HepG2 (cell line): ENCODE measurements at regions not wholly inside any gene's neighbourhood (a gene's known extent, or its start where the extent isn't known, plus 50 kb on each side); places are given as distances from the start of the nearest gene placed in this dataset.

ENCODE experiments used
- ATAC-seq: fragments of 200-7000 bp; cut with Tn5 transposase; 3 replicates; pipeline ENCODE4 v1.9.1; 2020; ENCODE audit warnings: mild to moderate bottlenecking, moderate library complexity
- BruUV-seq: library from RNA; stranded (reverse); fragments of 400-500 nt; replicated peaks from 2 replicates; lab custom pipeline; 2021; lab: Mats Ljungman, UMichigan
- CTCF ChIA-PET: fragments of 300-600 bp; formaldehyde crosslinking; extraction: SDS; loops from one replicate; lab custom pipeline; 2021; ENCODE audit warnings: low total read pairs, inconsistent platforms, low intra/inter-chr PET ratio; lab: Yijun Ruan, JAX
- POLR2A ChIA-PET: fragments of 350-600 bp; sonication (Branson Sonifier 250); formaldehyde crosslinking; loops from one replicate; lab custom pipeline; 2020; ENCODE audit warnings: antibody characterized with exemption, inconsistent platforms; lab: Yijun Ruan, JAX
- DNase-seq: peaks from one replicate; pipeline ENCODE4 v3.0.0-alpha.2; 2015; ENCODE audit warnings: low spot score
- FAIRE-seq: peaks from 3 replicates; lab custom pipeline; 2011; peaks lifted over from hg19 to GRCh38; lab: Jason Lieb, UNC
- H2AFZ ChIP-seq: one replicate; pipeline ENCODE4 v1.6.1; 2011; ENCODE audit warnings: low read length, inconsistent platforms
- H3K27ac ChIP-seq: fragments of 300-600 bp; 3 replicates; pipeline ENCODE4 v1.8.0; 2011; ENCODE audit warnings: mixed run types, mild to moderate bottlenecking, mixed read lengths, low read length, inconsistent platforms; ENCODE audit not compliant: insufficient read depth; ENCODE audit errors: extremely low read length
- H3K27me3 ChIP-seq, 2 experiments: fragments of 200-600 bp in 1 of 2; 2 replicates in 1 of 2; 3 replicates in 1 of 2; pipeline versions ENCODE4 v1.6.0 to v1.8.0; 2011; ENCODE audit warnings: low read length in 2 of 2, mild to moderate bottlenecking in 2 of 2, moderate library complexity in 2 of 2, inconsistent platforms in 1 of 2; ENCODE audit not compliant: insufficient read depth in 2 of 2, control insufficient read depth in 1 of 2
- H3K36me3 ChIP-seq, 2 experiments: fragments of 200-600 bp in 1 of 2; replicated peaks in 1 of 2; 2 replicates in 1 of 2; 3 replicates in 1 of 2; pipeline versions ENCODE4 v1.5.1 to v1.8.0; 2011; ENCODE audit warnings: low read length in 2 of 2, inconsistent platforms in 1 of 2; ENCODE audit not compliant: insufficient read depth in 2 of 2, control insufficient read depth in 1 of 2
- H3K4me1 ChIP-seq: 2 replicates; pipeline ENCODE4 v1.5.1; 2012; ENCODE audit warnings: low read length, inconsistent platforms; ENCODE audit not compliant: insufficient read depth
- H3K4me2 ChIP-seq: 2 replicates; pipeline ENCODE4 v1.6.0; 2011; ENCODE audit warnings: low read depth, low read length, inconsistent platforms
- H3K4me3 ChIP-seq, 3 experiments: fragments of 200-600 bp in 1 of 3; sonication (generic), shearing (Covaris generic) in 1 of 3; replicated peaks in 1 of 3; 2 replicates each; pipeline ENCODE4 v1.5.1; 2011 to 2016; ENCODE audit warnings: low read length in 3 of 3, inconsistent platforms in 2 of 3, low read depth in 2 of 3, mild to moderate bottlenecking in 2 of 3, control low read depth in 1 of 3, mixed read lengths in 1 of 3; ENCODE audit not compliant: insufficient read depth in 1 of 3
- H3K79me2 ChIP-seq: one replicate; pipeline ENCODE4 v1.6.1; 2011; ENCODE audit warnings: low read length, inconsistent platforms; ENCODE audit not compliant: insufficient read depth
- H3K9ac ChIP-seq: 2 replicates; pipeline ENCODE4 v1.6.0; 2011; ENCODE audit warnings: mild to moderate bottlenecking, low read depth, low read length, inconsistent platforms; ENCODE audit not compliant: insufficient read depth
- H3K9me3 ChIP-seq: 2 replicates; pipeline ENCODE4 v1.5.1; 2012; ENCODE audit warnings: mild to moderate bottlenecking, low read length
- H4K20me1 ChIP-seq: 2 replicates; pipeline ENCODE4 v1.6.0; 2011; ENCODE audit warnings: inconsistent platforms, mild to moderate bottlenecking, low read length, moderate library complexity; ENCODE audit not compliant: insufficient read depth
- CEBPB ChIP-seq: IDR thresholded peaks from 2 replicates; pipeline ENCODE4 v1.6.1; 2011; ENCODE audit warnings: low read depth, low read length, improper control_type of control experiment, borderline replicate concordance
- GFI1 ChIP-seq: sonication (generic); formaldehyde crosslinking; IDR thresholded peaks from 2 replicates; pipeline ENCODE4 v1.5.0; 2020; ENCODE audit warnings: missing genetic modification reagents, mild to moderate bottlenecking, borderline replicate concordance
- NR2C2 ChIP-seq: sonication (generic); formaldehyde crosslinking; IDR thresholded peaks from 2 replicates; pipeline ENCODE4 v1.4.0; 2020; ENCODE audit warnings: missing genetic modification reagents, mild to moderate bottlenecking, moderate library complexity, borderline replicate concordance
- ZMAT3 ChIP-seq: sonication (generic); formaldehyde crosslinking; conservative IDR thresholded peaks from 2 replicates; pipeline ENCODE4 v1.7.0; 2021; ENCODE audit warnings: missing genetic modification reagents
- ZNF382 ChIP-seq: sonication (generic); formaldehyde crosslinking; IDR thresholded peaks from 2 replicates; pipeline ENCODE4 v1.5.0; 2020; ENCODE audit warnings: missing genetic modification reagents, mild to moderate bottlenecking, borderline replicate concordance
- ZNF430 ChIP-seq: sonication (generic); formaldehyde crosslinking; IDR thresholded peaks from 2 replicates; pipeline ENCODE4 v1.9.0; 2021; ENCODE audit warnings: mild to moderate bottlenecking, missing genetic modification reagents
- ZNF557 ChIP-seq: sonication (generic); formaldehyde crosslinking; IDR thresholded peaks from 2 replicates; pipeline ENCODE4 v1.4.0; 2020; ENCODE audit warnings: missing genetic modification reagents
- ZNF563 ChIP-seq: sonication (generic); formaldehyde crosslinking; IDR thresholded peaks from 2 replicates; pipeline ENCODE4 v1.8.0; 2022; ENCODE audit warnings: mild to moderate bottlenecking, moderate library complexity, missing genetic modification reagents
- WGBS: methylation state at CpG from one replicate; pipeline ENCODE4 v1.1.6; 2017; ENCODE audit warnings: low lambda C conversion rate; 5-methylcytosine and 5-hydroxymethylcytosine counted together
- in situ Hi-C: cut with HindIII; loops from 2 replicates; pipeline ENCODE4 v1.10.0; 2017; ENCODE audit warnings: low pct_unique_long_range_greater_than_20kb; ENCODE audit not compliant: extremely low pct_ligation_motif_present
- intact Hi-C: fragments of 100-400 bp; cut with micrococcal nuclease; formaldehyde crosslinking; loops from one replicate; pipeline ENCODE4 v1.10.0; 2022; ENCODE audit not compliant: unreplicated experiment
- TF ChIP-seq, protein P1 (sequence below): sonication (generic); formaldehyde crosslinking; conservative IDR thresholded peaks from 2 replicates; pipeline ENCODE4 v1.8.0; 2022; ENCODE audit warnings: low read depth, missing genetic modification reagents
- TF ChIP-seq, protein P2 (sequence below): sonication (generic); formaldehyde crosslinking; IDR thresholded peaks from 2 replicates; pipeline ENCODE4 v1.5.0; 2020; ENCODE audit warnings: mild to moderate bottlenecking, missing genetic modification reagents

DNA sequence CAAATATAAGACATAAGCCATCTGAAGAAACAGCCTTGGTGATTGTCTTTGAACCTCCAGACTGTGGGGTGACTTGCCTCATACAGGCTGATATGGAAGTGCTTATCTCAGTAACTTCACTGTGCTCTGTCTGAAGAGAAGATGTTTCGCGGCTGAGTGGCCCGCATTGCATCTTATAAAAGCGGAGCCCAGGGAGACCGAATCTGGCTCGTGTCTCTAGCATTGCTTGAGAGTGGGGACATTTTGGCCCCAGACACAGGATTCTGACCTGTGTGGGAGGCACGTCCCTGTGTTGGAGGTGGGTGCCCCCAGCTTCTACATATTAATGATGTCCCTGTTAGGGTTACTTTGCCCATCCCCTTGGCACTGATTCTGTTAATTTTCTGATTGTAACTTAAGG, 66.4 kb downstream of the METRNL start:
- FAIRE-seq = no peak
- no peak overlapping the region for H3K9ac ChIP-seq
- H3K79me2 ChIP-seq = no peaks in the 10 kb centered on the region
- ChIA-PET CTCF (no interaction called here), POLR2A (no interaction called here)
- H3K27ac ChIP-seq = no peak overlapping the region
- no TSS peak for BruUV-seq
- H3K4me2 ChIP-seq = no peak overlapping the region
- no peaks in the 10 kb centered on the region for H4K20me1 ChIP-seq
- no peaks in the 10 kb centered on the region for H3K36me3 ChIP-seq
- DNase-seq = no peak
- H3K4me3 ChIP-seq = no peak overlapping the region
- 76% methylated on average over 7 of the region's 7 CpGs for WGBS
- peaks cover 13% of the 10 kb centered on the region; the same call in 1 of the 2 replicates for H3K9me3 ChIP-seq
- intact Hi-C loops (no loop called here), in situ Hi-C loops (no loop called here)
- H3K4me1 ChIP-seq = peaks cover 14% of the 10 kb centered on the region
- TF ChIP-seq ZNF382 (CRISPR knock-in tag) (no peak), GFI1 (CRISPR knock-in tag) (no peak), ZMAT3 (CRISPR knock-in tag) (no peak), ZNF563 (CRISPR knock-in tag) (no peak), CEBPB (no peak)
- TF ChIP-seq, protein P1, sequence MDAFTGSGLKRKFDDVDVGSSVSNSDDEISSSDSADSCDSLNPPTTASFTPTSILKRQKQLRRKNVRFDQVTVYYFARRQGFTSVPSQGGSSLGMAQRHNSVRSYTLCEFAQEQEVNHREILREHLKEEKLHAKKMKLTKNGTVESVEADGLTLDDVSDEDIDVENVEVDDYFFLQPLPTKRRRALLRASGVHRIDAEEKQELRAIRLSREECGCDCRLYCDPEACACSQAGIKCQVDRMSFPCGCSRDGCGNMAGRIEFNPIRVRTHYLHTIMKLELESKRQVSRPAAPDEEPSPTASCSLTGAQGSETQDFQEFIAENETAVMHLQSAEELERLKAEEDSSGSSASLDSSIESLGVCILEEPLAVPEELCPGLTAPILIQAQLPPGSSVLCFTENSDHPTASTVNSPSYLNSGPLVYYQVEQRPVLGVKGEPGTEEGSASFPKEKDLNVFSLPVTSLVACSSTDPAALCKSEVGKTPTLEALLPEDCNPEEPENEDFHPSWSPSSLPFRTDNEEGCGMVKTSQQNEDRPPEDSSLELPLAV = no peak
- H2AFZ ChIP-seq = no peak overlapping the region
- H3K27me3 ChIP-seq = peaks cover 5 to 49% of the 10 kb centered on the region in 2 experiments
- no peak for ATAC-seq

DNA sequence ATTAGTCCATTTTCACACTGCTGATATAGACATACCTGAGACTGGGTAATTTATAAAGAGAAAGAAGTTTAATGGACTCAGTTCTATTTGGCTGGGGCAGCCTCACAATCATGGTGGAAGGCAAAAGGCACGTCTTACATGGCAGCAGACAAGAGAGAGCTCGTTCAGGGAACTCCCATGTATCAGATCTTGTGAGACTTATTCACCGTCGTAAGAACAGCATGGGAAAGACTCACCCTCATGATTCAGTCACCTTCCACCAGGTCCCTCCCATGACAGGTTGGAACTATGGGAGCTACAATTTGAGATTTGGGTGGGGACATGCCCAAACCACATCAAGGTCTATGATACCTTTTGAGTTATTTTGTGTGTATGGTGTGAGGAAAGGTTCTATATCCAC, 66.9 kb downstream of the METRNL start:
- in situ Hi-C loops (no loop called here), intact Hi-C loops (no loop called here)
- H3K4me1 ChIP-seq = peaks cover 20% of the 10 kb centered on the region
- 41% methylated on average over 4 of the region's 4 CpGs for WGBS
- H2AFZ ChIP-seq = no peak overlapping the region
- H3K9ac ChIP-seq = no peak overlapping the region
- no peaks in the 10 kb centered on the region for H4K20me1 ChIP-seq
- CTCF ChIA-PET = no interaction called here
- no peak overlapping the region for H3K4me2 ChIP-seq
- BruUV-seq = no TSS peak
- H3K4me3 ChIP-seq = no peak overlapping the region
- DNase-seq = no peak
- POLR2A ChIA-PET = no interaction called here
- no peak overlapping the region for H3K27ac ChIP-seq
- no peaks in the 10 kb centered on the region for H3K79me2 ChIP-seq
- no peak for ATAC-seq
- H3K9me3 ChIP-seq = peaks cover 13% of the 10 kb centered on the region; the same call in 1 of the 2 replicates
- H3K36me3 ChIP-seq = no peaks in the 10 kb centered on the region
- FAIRE-seq = no peak
- H3K27me3 ChIP-seq = peaks cover 5 to 49% of the 10 kb centered on the region in 2 experiments
- TF ChIP-seq NR2C2 (no peak), ZNF557 (no peak), ZNF430 (CRISPR knock-in tag) (peak; percentile 67; the same call in 1 of the 2 replicates)
- TF ChIP-seq, protein P2, sequence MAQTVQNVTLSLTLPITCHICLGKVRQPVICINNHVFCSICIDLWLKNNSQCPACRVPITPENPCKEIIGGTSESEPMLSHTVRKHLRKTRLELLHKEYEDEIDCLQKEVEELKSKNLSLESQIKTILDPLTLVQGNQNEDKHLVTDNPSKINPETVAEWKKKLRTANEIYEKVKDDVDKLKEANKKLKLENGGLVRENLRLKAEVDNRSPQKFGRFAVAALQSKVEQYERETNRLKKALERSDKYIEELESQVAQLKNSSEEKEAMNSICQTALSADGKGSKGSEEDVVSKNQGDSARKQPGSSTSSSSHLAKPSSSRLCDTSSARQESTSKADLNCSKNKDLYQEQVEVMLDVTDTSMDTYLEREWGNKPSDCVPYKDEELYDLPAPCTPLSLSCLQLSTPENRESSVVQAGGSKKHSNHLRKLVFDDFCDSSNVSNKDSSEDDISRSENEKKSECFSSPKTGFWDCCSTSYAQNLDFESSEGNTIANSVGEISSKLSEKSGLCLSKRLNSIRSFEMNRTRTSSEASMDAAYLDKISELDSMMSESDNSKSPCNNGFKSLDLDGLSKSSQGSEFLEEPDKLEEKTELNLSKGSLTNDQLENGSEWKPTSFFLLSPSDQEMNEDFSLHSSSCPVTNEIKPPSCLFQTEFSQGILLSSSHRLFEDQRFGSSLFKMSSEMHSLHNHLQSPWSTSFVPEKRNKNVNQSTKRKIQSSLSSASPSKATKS (CRISPR knock-in tag) = no peak
